Tibial nerve (tissue), 4 donors: ENCODE measurements at regions not wholly inside any gene's neighbourhood (a gene's known extent, or its start where the extent isn't known, plus 50 kb on each side); places are given as distances from the start of the nearest gene placed in this dataset.

Experiments
- EP300 ChIP-seq, 2 donors: sonication (generic); formaldehyde crosslinking; IDR thresholded peaks; one replicate each; pipeline ENCODE4 v1.6.1; 2017; ENCODE audit warnings: antibody characterized with exemption in 2 of 2, mild to moderate bottlenecking in 1 of 2
- POLR2A ChIP-seq, 2 donors: fragments of 450-650 bp; IDR thresholded peaks; one replicate each; pipeline ENCODE4 v1.6.1; 2017; ENCODE audit warnings: antibody characterized with exemption in 2 of 2, mild to moderate bottlenecking in 2 of 2, moderate library complexity in 2 of 2
- TF ChIP-seq, protein P1 (sequence below), 5 experiments: fragments of 200-600 bp in 3 of 5; fragments of 450-650 bp in 2 of 5; sonication (generic) in 3 of 5; IDR thresholded peaks; one replicate each; pipeline ENCODE4 v1.5.1; 2016 to 2019; ENCODE audit warnings: antibody characterized with exemption in 5 of 5, mild to moderate bottlenecking in 3 of 5, moderate library complexity in 2 of 5

DNA sequence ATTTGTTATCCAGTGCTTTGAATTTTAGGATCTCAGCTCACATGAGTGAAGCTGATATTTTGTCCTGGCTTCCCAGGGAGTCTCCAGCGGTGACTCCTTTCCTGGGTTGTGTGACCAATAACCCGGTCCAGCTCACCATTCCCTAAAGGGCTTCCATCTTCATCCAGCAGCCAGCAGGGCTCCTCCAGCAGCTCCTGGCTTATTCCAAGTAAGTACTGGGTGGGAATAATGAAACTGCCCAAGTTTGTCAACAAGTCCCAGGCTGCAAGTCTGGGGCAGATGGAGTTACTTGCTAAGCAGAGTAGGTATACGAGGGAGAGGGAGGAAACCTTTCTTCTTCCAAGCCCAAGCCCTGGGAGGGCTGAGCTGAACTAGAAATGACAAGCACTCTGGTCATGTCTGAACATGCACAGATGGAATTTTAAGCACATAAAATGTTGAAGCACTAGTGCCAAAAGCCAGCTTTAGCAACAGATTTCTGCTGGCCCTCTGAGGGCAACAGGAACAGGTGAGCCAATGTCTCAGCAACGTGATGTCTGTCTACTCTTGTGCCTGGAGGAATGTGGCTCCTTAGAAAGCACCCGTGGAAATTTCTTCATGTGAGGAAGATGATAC lies 153.7 kb upstream of the DAPK1 start:
- TF ChIP-seq POLR2A (IDR thresholded peaks at IDR 0.05) (no peak), EP300 (IDR thresholded peaks at IDR 0.05) (no peak)
- TF ChIP-seq, protein P1, sequence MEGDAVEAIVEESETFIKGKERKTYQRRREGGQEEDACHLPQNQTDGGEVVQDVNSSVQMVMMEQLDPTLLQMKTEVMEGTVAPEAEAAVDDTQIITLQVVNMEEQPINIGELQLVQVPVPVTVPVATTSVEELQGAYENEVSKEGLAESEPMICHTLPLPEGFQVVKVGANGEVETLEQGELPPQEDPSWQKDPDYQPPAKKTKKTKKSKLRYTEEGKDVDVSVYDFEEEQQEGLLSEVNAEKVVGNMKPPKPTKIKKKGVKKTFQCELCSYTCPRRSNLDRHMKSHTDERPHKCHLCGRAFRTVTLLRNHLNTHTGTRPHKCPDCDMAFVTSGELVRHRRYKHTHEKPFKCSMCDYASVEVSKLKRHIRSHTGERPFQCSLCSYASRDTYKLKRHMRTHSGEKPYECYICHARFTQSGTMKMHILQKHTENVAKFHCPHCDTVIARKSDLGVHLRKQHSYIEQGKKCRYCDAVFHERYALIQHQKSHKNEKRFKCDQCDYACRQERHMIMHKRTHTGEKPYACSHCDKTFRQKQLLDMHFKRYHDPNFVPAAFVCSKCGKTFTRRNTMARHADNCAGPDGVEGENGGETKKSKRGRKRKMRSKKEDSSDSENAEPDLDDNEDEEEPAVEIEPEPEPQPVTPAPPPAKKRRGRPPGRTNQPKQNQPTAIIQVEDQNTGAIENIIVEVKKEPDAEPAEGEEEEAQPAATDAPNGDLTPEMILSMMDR (IDR thresholded peaks at IDR 0.05): no peak
